ENCODE measurements at regions not wholly inside any gene's neighbourhood (a gene's known extent, or its start where the extent isn't known, plus 50 kb on each side); places are given as distances from the start of the nearest gene placed in this dataset.

GRCh38 chr3:81274671-81275070 lies 486.8 kb downstream of the GBE1 start:
- no peak for TF ChIP-seq CTCF (IDR thresholded peaks at IDR 0.05)
- no peak for TF ChIP-seq POLR2A (IDR thresholded peaks at IDR 0.05; ENCODE audit: low read depth)

Measured in esophagus muscularis mucosa (tissue), 3 donors.